Epithelial cell of proximal tubule (primary cell): ENCODE measurements at regions not wholly inside any gene's neighbourhood (a gene's known extent, or its start where the extent isn't known, plus 50 kb on each side); places are given as distances from the start of the nearest gene placed in this dataset.

ENCODE experiments used
- DNase-seq: peaks from one replicate; pipeline ENCODE4 v3.0.0-alpha.2; 2011; ENCODE audit warnings: low read depth
- H3K4me3 ChIP-seq: 2 replicates; pipeline ENCODE4 v1.5.1; 2011; ENCODE audit warnings: low read depth, mild to moderate bottlenecking, low read length
- TF ChIP-seq, protein P1 (sequence below): conservative IDR thresholded peaks from 2 replicates; pipeline ENCODE4 v1.5.1; 2012; ENCODE audit warnings: low read depth, mild to moderate bottlenecking, low read length

GRCh38 chr1:22364326-22364650, 87.4 kb upstream of the ZBTB40 start:
- no peak overlapping the region for H3K4me3 ChIP-seq
- TF ChIP-seq, protein P1, sequence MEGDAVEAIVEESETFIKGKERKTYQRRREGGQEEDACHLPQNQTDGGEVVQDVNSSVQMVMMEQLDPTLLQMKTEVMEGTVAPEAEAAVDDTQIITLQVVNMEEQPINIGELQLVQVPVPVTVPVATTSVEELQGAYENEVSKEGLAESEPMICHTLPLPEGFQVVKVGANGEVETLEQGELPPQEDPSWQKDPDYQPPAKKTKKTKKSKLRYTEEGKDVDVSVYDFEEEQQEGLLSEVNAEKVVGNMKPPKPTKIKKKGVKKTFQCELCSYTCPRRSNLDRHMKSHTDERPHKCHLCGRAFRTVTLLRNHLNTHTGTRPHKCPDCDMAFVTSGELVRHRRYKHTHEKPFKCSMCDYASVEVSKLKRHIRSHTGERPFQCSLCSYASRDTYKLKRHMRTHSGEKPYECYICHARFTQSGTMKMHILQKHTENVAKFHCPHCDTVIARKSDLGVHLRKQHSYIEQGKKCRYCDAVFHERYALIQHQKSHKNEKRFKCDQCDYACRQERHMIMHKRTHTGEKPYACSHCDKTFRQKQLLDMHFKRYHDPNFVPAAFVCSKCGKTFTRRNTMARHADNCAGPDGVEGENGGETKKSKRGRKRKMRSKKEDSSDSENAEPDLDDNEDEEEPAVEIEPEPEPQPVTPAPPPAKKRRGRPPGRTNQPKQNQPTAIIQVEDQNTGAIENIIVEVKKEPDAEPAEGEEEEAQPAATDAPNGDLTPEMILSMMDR, result no peak
- DNase-seq, result no peak

- TF ChIP-seq, protein P1, result no peak
- no peak overlapping the region for H3K4me3 ChIP-seq
- no peak for DNase-seq
These were observed 86.9 kb upstream of the ZBTB40 start for GRCh38 chr1:22364764-22365163.

- no peak for DNase-seq
- H3K4me3 ChIP-seq, result no peak overlapping the region
- TF ChIP-seq, protein P1, result no peak
These were observed 86.0 kb upstream of the ZBTB40 start for GRCh38 chr1:22365331-22366295.

DNA sequence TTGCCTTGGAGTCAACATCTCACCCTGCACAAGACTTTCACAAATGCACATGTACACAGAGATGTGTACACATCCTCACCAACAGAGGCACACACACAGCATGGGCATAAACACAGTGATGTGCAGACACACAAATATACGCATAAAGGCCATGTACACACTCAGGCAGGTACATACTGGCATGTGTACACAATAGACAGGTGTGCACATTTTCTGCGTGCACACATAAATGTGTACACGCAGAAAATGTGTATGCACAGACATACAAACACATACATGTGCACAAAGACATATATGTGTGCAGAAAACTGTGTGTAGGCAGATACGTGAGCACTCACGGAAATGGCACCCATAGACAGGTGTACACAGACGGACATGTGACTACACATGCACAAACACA, 85.3 kb upstream of the ZBTB40 start:
- no peak for DNase-seq
- H3K4me3 ChIP-seq, result no peak overlapping the region
- TF ChIP-seq, protein P1, result no peak

- no peak overlapping the region for H3K4me3 ChIP-seq
- no peak for DNase-seq
- TF ChIP-seq, protein P1, result no peak
These were observed 83.5 kb upstream of the ZBTB40 start for GRCh38 chr1:22368125-22368524.

- no peak overlapping the region for H3K4me3 ChIP-seq
- TF ChIP-seq, protein P1, result no peak
- no peak for DNase-seq
These were observed 82.1 kb upstream of the ZBTB40 start for GRCh38 chr1:22369294-22370189.
